GM12891 (cell line): ENCODE measurements at regions not wholly inside any gene's neighbourhood (a gene's known extent, or its start where the extent isn't known, plus 50 kb on each side); places are given as distances from the start of the nearest gene placed in this dataset.

ENCODE experiments used
- POLR2A ChIP-seq: IDR thresholded peaks from 2 replicates; pipeline ENCODE4 v1.6.1; 2011; ENCODE audit warnings: low read depth, low read length, control low read depth
- POLR2AphosphoS5 ChIP-seq: IDR thresholded peaks from 2 replicates; pipeline ENCODE4 v1.6.1; 2011; ENCODE audit warnings: low read depth, low read length, control low read depth
- POU2F2 ChIP-seq: IDR thresholded peaks from 2 replicates; pipeline ENCODE4 v1.6.1; 2011; ENCODE audit warnings: low read depth, mild to moderate bottlenecking, control low read depth, low read length, moderate library complexity
- SPI1 ChIP-seq: IDR thresholded peaks from 2 replicates; pipeline ENCODE4 v1.6.1; 2011; ENCODE audit warnings: low read depth, low read length, control low read depth

GRCh38 chr2:193124815-193125214 lies 930.1 kb upstream of the TMEFF2 start:
- TF ChIP-seq POLR2AphosphoS5 (no peak), POLR2A (no peak), POU2F2 (no peak), SPI1 (no peak)
